ENCODE measurements at regions not wholly inside any gene's neighbourhood (a gene's known extent, or its start where the extent isn't known, plus 50 kb on each side); places are given as distances from the start of the nearest gene placed in this dataset.

- ATAC-seq: no peak
- no peak for TF ChIP-seq CTCF (IDR thresholded peaks at IDR 0.05)
- no peak for DNase-seq
- Histone ChIP-seq H3K27me3 (no peaks in the 10 kb centered on the region), H3K36me3 (no peaks in the 10 kb centered on the region), H3K9me3 (peaks cover 0 to 3% (median 0%) of the 10 kb centered on the region in 11 donors), H3K4me3 (no peak overlapping the region), H3K4me1 (no peaks in the 10 kb centered on the region), H3K27ac (no peak overlapping the region)
- intact Hi-C loops (cut with DNase I): no loop called here
- 83 to 86% methylated on average over 3 of the region's 3 CpGs for WGBS, 2 donors
These were observed 67.0 kb upstream of the VCX start for GRCh38 chrX:7775987-7776386.

GRCh38 chrX:7771788-7772438 lies 71.1 kb upstream of the VCX start:
- H3K27me3 ChIP-seq: no peaks in the 10 kb centered on the region
- intact Hi-C loops (cut with DNase I): no loop called here
- H3K36me3 ChIP-seq: no peaks in the 10 kb centered on the region
- no peak for TF ChIP-seq CTCF (IDR thresholded peaks at IDR 0.05)
- ATAC-seq (no peak), DNase-seq (no peak)
- 81 to 89% methylated on average over 7 of the region's 7 CpGs for WGBS, 2 donors
- H3K9me3 ChIP-seq: peaks cover 0 to 10% (median 0%) of the 10 kb centered on the region in 11 donors
- H3K4me3 ChIP-seq: no peak overlapping the region
- no peaks in the 10 kb centered on the region for H3K4me1 ChIP-seq
- H3K27ac ChIP-seq: no peak overlapping the region

GRCh38 chrX:7759830-7760229 lies 83.1 kb upstream of the VCX start:
- 42% methylated on average over 1 of the region's 1 CpG for WGBS, 2 donors
- TF ChIP-seq CTCF (IDR thresholded peaks at IDR 0.05): no peak
- Histone ChIP-seq H3K27me3 (no peaks in the 10 kb centered on the region), H3K9me3 (peaks cover 0 to 5% (median 0%) of the 10 kb centered on the region in 11 donors), H3K4me3 (no peak overlapping the region), H3K27ac (no peak overlapping the region), H3K36me3 (no peaks in the 10 kb centered on the region), H3K4me1 (no peaks in the 10 kb centered on the region)
- ATAC-seq: no peak
- intact Hi-C loops (cut with DNase I): no loop called here
- DNase-seq: no peak

- no peak overlapping the region for H3K27ac ChIP-seq
- 56 to 63% methylated on average over 5 of the region's 5 CpGs for WGBS, 2 donors
These were observed 96.1 kb upstream of the VCX start for GRCh38 chrX:7746856-7747255.

More at GRCh38 chrX:7746856-7747255, 96.1 kb upstream of the VCX start:
- Histone ChIP-seq H3K36me3 (no peaks in the 10 kb centered on the region), H3K4me1 (no peaks in the 10 kb centered on the region), H3K9me3 (no peaks in the 10 kb centered on the region), H3K4me3 (no peak overlapping the region), H3K27me3 (no peaks in the 10 kb centered on the region)
- no peak for DNase-seq
- TF ChIP-seq CTCF (IDR thresholded peaks at IDR 0.05): no peak
- intact Hi-C loops (cut with DNase I): no loop called here
- no peak for ATAC-seq

Data from heart right ventricle (tissue), 16 donors.